ENCODE measurements at regions not wholly inside any gene's neighbourhood (a gene's known extent, or its start where the extent isn't known, plus 50 kb on each side); places are given as distances from the start of the nearest gene placed in this dataset.
"Not testable (repeated sequence)": the region's sequence is repeated elsewhere in the genome, so short reads cannot be mapped to it uniquely, and the experiment has no call there.

DNA sequence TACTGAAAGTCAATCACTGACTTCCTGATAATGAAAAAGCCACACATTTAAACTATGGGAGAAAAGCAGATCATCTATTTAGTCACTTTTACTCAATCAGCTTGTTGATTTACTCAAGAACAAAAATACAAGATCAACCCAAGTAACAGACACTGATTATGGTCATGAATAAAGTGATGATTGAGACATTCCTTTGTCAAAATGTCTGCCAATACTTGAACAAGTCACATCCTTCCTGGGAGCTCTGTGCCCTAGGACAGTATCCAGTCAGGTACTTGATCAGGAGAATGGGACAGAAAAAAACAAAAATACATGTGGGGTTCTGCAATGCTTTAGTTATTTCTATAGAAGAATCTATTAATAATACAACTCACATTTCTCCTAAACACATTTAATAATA is 150.0 kb upstream of the NEBL start:
- DNase-seq = no peak

DNA sequence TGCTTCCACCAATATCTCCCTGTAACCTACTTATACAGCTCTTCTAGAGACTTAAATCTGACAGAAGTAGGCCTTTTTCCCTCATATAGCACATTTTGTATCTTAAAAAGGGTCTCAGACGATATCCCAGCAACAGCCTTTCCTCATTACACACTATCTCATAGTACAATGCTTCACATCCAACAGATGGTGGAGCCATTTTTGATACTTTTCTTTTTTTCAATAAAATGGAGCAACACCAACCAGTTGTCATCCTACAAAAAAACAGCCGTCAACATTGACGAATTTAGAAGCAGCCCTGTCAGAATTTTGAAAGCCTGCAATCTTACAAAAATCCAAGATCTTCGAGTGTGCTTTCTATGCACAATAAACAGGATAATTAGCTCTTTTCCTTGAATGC is 145.9 kb upstream of the NEBL start:
- no peak for DNase-seq

DNA sequence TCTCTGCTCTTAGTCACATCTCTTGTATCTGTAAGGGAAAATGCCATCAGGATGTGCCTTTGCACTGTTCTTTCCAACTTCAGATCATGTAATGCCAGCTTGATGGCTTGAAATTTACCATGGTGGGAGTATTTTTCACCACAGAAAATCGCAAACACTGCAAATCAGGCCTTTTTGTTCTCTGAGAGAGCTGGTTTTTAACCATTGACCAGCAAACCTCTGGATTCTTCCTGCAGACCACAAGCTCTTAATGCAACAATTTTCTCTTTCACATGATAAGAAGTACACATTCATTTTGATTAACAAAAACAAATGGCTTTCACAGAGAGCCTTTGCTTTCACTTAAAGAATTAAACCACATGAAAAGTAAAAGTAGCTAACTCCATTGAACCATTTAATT is 145.4 kb upstream of the NEBL start:
- no peak for DNase-seq

DNA sequence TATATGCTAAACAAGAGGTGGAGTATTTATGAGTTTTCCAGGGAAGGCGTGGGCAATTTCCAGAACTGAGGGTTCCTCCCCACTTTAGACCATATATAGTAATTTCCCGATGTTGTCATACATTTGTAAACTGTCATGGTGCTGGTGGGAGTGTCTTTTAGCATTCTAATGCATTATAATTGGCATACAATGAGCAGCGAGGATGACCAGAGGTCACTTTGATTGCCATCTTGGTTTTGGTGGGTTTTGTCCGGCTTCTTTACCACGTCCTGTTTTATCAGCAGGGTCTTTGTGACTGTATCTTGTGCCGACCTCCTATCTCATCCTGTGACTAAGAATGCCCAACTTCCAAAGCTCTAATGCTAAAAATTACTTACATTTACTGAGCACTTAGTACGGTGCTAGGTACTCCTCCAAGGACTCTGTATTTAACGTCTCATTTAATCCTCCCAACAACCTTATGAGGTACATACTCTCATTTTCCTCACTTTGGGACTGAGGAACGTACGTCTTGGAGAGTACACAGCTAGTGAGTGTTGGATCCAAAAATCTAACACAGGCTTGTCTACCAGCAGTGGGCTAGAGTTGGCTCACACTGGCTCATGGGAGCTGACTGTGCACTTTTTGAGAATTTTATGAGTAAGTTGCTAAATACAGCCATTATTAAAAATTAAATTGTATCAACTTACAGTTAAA is 144.8 kb upstream of the NEBL start:
- no peak for DNase-seq

DNA sequence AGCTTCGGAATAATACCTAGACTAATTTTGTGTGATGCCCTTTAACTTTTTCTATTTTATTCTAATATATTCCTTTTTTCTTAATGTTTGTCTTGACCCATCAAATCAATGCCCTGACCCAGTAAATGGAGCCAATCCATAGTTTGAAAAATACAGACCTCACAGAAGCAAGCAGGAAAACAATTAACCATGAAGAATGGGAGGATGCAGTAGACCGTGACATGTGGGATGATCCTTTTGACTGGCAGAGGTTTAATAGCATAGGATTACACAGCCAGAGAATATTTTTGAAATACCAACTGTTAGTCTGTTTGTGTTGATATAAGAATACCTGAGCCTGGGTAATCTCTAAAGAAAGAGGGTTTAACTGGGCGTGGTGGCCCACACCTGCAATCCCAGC is 142.6 kb upstream of the NEBL start:
- DNase-seq = no peak

DNA sequence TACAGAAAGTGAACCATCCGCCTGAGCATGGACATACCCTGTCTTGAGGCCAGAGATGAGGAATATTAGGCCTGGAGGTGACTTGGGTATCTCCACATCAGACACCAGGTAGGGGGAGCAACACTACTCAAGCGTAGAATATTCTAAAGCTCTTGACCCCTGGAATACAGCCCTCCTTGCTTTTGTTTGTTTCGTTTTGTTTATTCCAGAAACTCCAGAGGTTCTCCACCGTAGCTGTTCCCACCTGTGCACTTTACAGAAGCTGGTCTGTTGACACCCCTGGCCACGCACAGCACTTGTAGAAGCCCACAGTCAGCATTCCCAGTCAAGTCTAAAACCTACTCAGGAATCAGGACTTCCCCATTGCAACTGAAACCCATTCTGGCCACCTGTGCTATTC is 139.6 kb upstream of the NEBL start:
- DNase-seq = no peak

DNA sequence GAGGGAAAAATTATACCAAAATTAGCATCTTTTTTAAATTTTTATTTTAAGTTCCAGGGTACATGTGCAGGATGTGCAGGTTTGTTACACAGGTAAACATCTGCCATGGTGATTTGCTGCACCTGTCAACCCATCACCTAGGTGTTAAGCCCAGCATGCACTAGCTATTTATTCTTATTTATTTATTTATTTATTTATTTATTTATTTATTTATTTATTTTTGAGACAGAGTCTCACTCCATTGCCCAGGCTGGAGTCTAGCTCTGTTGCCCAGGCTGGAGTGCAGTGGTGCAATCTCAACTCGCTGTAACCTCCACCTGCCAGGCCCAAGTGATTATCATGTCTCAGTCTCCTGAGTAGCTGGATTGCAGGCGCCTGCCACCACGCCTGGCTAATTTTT is 137.7 kb upstream of the NEBL start:
- not testable (repeated sequence) for DNase-seq

DNA sequence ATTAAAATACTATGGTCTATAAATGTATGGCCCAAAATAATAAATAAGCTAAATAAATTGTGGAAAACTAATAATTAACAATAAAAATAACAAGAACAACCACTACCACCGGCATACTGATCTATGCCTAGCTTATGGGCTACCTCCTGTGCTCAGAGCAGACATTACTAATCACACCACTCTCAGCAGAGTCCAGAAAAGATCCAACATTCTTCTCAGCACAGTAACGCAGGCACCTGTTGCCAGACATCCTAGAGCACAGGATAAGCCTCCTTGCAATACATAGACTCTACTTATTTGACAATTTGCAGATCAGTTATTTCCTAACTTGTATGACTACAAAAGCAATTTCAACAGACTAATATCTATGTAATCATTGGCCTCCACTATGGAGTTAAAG is 137.1 kb upstream of the NEBL start:
- no peak for DNase-seq

DNA sequence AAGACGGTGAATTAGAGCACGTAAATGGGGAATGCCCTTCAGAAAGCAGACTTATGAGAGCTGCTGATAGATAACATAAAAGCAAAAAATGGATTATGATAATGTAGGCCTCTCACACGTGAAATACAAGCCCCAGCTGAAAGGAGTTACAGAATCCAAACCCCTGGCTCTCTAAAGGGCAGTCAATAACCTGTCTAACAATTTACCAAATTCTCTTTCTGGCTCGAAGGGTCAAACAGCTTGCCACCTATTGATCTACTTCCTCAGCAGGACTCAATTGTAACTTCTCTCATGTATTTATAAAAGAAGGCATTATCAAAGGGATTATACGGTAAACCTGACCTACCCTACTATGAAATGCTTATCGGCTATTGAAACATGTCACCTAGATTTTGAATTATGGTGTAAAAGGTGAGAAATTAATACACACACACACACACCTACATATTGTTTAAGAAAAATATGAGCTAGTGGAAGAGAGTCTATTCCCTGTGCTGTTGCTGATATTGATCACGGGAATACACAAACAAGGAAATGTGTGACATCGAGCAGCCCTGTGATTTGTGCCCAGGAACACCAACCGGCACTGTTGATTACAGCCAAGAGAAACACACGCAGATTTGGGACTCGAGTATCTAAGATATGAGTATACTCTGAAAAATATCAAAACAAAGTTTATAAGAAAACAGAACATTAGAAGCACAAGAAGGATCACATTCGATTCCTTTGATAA is 135.6 kb upstream of the NEBL start:
- DNase-seq = no peak

DNA sequence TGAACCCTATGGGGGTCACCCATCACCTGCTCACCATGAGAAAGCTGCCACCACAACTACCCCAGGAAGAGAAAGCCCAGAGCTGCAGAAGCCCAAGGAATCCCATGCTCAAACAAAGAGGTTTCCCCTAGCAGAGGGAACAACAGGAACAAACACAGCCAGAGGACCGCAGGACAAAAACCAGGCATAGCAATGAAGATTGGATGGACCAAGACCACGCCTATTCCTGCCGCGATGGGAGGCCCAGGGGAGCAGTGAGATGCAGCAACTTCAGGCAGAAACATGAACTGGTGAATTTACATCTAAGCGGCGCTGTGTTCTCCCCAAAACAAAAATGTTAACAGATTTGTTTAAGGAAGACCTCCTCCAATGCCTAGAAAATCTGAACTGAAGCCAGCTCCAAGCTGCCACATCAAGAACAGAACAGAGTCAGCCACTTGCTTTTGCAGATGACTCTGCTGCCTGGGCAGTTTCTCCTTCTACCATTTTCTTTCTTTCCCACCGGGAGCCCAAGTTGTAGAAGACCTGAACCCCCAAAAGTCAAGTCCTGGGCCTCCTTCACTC is 134.2 kb upstream of the NEBL start:
- no peak for DNase-seq

DNA sequence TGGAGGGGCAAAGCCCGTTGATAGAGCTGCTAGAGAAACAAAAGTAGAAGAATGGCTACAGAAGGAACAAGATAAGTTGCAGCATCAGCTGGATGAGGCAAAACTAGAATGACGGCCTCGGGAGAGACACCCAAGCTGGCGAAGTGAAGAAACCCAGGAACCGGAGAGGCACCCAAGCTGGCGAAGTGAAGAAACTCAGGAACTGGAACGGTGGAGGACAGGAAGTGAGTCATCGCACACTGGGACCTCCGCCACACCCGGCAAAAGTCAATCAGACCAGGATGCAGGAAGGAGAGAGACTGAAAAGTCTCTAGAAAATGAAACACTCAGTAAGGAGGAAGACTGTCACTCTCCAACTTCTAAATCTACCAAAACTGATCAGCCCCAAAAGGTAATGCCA is 133.0 kb upstream of the NEBL start:
- DNase-seq = no peak

DNA sequence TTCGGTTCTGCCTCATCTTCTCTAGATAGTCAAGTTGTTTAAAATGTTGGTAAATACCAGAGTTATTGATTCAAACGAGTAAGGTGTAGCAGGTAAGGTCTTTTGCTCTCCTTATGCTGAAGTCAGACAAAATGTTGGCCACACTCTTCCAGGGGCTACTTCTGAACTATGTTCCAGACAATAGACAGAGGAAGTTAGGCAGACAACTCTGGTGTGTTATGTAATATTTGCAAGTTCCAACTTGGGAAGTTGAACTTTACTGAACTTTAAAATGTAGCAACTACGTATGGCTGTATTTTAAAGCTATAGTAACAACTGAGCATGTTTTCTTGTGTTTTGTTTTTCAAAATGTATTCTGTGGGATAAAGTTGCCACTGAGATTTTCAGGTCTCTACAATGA is 125.7 kb upstream of the NEBL start:
- DNase-seq = no peak

DNA sequence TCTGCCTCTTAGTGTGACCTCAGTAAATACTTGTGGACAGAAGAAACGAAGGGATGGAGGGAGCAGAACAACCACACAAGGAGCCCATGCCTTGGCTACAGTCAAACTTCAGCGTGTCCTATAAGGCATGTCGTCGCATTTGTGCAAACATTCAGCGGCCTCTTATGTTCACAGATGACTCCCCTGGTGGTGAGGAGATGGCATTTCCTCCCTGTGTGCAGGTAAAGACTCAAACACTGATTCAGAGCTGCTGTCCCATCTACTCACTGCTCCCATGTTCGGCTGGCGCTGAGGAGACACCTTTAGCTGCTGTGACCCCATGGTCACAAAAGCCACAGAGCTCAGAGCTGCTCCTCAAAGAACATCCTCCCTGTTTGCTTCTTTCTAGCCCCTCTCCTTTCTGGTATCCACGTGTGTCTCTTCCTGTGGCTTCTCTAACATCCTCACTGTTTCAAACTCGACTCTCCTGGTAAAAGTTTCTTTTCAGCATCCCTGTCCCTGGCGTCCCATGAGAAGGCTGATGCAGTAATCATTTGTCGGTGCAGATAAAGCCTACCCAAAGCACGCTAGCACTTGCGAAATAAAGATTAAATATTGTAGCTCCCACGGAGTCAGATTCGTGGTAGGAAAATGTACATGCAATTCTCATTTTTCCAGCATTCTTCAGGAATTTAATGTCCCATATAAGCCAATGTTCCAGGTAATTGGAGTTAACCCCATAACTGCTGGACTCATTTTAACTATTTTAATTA is 124.9 kb upstream of the NEBL start:
- no peak for DNase-seq

DNA sequence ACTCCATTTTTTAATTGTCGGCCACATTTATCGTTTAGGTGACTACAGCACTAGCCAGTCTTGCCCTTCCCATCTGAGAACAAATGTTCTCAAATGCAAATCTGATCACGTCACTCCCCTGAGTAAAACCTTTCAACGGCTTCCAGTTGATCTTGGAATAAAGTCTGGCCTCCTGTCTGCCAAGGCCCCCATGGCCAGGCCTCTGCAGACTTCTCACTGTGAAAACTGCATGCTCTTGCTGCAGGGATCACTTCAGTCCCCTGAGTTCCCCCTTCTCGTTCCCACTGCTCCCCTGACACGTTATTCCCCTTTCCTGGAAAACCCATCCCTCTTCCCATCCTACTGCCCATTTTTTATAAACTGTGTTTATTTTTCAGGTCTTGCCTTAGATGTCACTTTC is 124.1 kb upstream of the NEBL start:
- no peak for DNase-seq

DNA sequence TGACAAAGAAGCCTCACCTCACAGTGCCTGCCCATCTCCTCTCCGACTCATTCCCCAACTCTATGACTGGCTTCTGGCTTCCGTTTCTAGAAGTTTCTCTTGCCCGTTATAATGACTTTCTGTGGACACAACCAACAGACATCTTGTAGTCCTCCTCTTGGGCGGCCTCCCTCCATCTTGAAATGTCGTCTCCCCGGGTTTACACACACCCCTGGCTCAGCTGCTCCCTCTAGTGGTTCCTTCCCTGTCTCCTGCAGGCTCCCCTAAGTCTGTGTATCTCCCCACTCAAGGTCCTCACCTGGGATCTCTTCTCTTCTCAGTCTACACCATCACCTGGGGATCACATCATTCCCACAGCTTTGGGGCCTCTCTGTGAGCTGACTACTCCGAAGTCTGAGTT is 123.4 kb upstream of the NEBL start:
- no peak for DNase-seq

DNA sequence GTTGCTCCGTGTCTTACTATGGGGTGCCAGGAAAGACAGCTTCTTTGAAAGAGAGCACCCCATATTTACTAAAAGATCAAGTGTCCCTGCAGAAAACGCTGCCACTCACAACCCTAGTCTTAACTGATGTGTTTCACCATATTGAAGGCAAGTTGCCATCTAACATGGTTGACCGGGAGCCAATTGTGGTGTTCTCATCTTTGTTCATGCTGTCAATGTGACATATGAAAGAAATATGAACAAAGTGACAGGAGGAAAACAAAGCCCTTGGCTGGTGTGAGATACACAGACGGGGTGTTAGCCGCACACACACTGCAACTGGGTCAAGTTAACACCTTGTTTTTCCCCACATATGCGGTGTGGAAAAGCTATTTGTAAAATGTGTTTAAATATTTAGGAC is 122.3 kb upstream of the NEBL start:
- no peak for DNase-seq

DNA sequence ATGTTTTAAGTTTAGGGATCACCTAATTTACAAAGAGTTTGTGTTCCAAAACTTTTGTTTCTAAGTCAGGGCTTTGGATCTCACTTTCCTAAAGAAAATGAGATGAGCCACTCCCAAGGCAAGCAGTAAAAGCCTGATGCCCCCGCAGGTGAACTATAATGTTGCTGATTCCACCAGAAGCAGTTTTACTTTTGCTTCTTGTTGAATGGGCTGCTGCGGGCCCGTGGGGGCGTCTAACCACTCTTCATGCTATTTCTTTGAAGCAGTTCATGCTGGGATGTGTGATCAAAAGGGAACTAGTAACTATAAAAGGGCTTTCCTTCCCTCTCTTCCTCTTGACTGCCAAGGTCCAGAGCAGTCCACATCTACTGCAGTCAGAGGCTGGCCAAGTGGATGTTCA is 118.7 kb upstream of the NEBL start:
- DNase-seq = no peak

DNA sequence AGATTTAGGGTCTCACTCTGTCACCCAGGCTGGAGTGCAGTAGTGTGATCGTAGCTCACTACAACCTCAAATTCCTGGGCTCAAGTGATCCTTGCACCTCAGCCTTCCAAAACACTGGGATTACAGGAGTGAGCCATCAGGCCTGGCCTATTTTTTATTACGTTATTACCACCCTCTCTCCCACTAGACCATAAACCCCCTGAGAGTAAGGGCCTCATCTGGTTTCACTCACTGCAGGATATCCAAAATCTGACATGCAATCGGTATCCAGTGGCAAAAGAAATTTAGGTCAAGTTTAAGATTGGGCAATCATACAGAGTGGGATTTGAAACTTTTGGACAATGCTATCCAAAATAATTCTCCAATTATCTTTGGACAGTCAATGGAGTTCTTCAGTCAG is 117.0 kb upstream of the NEBL start:
- DNase-seq = no peak

DNA sequence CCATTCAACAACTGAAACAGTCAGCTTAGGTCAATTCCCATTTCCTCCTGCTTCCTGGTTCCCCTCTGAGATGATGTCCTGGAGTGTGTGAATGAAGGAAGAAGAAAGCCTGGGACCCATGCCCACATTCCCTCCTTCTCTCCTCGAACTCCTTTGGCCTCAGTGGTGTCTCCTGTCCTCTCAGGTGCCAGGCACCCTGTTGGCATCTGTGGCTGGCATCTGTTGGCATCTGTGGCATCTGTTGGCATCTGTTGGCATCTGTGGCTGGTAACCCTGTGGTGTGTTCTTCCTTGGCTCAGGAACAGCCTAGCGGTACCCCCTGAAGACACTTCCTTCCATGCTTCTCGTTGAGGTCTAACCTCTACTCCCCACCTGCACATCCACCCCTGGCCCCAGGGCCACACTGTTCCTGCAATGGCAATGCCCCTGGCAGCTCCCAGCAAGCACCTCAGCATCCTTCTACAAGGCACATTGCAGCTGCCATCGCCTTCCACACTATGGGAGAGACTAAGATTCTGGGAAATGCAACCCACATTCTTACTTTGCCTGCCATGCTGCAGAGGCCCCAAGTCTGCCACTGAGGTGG is 114.4 kb upstream of the NEBL start:
- DNase-seq = no peak

DNA sequence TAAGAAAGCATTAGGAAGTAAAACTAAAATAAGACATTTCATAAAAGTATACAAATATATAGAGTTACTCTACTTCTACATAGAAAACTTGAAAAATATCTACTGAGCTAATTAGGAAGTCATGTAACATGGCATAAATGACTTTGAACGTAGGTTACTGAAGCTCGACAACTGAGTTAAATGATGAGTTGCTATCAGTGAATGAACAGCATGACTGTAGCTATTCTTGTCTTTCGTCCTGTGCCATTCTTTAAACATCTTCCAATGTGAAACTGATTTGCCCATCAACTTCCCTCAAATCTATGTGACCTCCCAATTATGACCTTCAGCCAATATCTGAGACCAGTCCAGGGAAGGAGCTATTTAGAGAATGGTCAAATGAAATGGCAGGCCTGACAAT is 113.5 kb upstream of the NEBL start:
- DNase-seq = no peak

DNA sequence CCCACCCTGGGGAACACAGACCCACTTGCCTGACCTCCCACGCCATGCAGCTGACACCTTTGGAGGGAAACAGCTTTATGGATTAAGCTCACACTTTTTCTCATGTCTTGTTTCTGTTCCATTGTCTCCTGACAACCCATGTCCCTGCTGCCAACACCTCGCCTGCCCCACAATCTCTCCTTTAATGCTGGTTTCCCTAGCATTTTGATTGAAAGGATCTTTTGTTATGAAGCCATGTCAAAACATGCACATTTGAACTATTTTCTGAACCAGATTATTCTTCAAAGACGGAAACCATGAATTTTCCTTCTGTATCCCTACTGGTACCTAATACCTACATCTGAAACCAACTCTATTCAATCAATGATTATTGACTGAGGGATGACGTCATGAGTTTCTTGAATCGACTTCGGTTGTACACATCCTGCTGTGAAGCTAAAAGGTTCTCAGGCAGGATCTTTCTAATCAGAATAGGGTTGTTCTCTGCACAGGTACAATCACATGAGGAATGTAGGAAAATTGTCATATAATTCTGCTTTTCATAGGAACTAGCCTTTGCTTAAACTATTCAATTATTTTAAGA is 106.2 kb upstream of the NEBL start:
- DNase-seq = no peak

DNA sequence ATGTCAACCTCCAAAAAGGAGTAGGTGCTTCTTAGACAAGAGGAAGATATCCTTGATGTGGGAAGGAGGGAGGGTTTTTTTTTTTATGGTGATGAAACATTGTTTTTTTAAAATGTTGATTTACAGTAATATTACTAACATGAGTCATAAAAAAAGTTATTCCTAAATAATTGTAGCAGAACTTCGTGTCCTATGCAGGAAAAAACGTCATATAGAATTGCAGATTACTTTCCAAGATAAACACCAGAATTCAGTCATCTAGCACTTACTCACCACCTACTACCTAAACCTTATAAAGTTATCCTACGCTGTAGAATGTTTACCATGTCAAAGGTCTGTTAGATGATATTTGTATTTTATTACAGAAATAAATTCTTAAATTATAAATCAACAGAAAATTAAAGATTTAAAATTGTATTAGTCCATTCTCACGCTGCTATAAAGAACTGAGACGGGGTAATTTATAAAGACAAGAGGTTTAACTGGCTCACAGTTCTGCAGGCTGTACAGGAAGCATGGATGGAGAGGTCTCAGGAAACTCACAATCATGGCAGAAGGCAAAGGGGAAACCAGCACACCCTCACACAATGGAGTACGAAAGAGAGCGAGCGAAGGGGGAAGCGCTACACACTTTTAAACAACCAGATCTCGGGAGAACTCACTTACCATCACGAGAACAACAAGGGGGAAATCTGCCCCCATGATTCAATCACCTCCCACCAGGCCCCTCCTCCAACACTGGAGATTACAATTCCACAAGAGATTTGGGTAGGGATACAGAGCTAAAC is 105.2 kb upstream of the NEBL start:
- DNase-seq = no peak
